ENCODE measurements at regions not wholly inside any gene's neighbourhood (a gene's known extent, or its start where the extent isn't known, plus 50 kb on each side); places are given as distances from the start of the nearest gene placed in this dataset.

- no peak for DNase-seq
Measured at GRCh38 chr13:103250071-103250470, 183.9 kb upstream of the SLC10A2 start.

GRCh38 chr13:103246581-103247200, 180.5 kb upstream of the SLC10A2 start:
- no peak for DNase-seq

- DNase-seq, result no peak
Measured at GRCh38 chr13:103243495-103243894, 177.3 kb upstream of the SLC10A2 start.

- no peak for DNase-seq
Measured at GRCh38 chr13:103238441-103238840, 172.2 kb upstream of the SLC10A2 start.

GRCh38 chr13:103236213-103236612, 170.0 kb upstream of the SLC10A2 start:
- no peak for DNase-seq

- DNase-seq, result no peak
Measured at GRCh38 chr13:103229674-103230073, 163.5 kb upstream of the SLC10A2 start.

GRCh38 chr13:103224804-103225203, 158.6 kb upstream of the SLC10A2 start:
- no peak for DNase-seq

- no peak for DNase-seq
Measured at GRCh38 chr13:103222683-103223082, 156.5 kb upstream of the SLC10A2 start.

- DNase-seq, result no peak
Measured at GRCh38 chr13:103218253-103218652, 152.0 kb upstream of the SLC10A2 start.

GRCh38 chr13:103213152-103213551, 146.9 kb upstream of the SLC10A2 start:
- no peak for DNase-seq

GRCh38 chr13:103210348-103210747, 144.1 kb upstream of the SLC10A2 start:
- DNase-seq, result no peak

GRCh38 chr13:103203735-103204330, 137.6 kb upstream of the SLC10A2 start:
- no peak for DNase-seq

GRCh38 chr13:103200118-103200885, 134.1 kb upstream of the SLC10A2 start:
- DNase-seq, result no peak

- DNase-seq, result no peak
Measured at GRCh38 chr13:103199380-103200088, 133.3 kb upstream of the SLC10A2 start.

GRCh38 chr13:103196356-103196755, 130.1 kb upstream of the SLC10A2 start:
- DNase-seq, result no peak

GRCh38 chr13:103195762-103196161, 129.5 kb upstream of the SLC10A2 start:
- DNase-seq, result no peak

- no peak for DNase-seq
Measured at GRCh38 chr13:103194871-103195270, 128.7 kb upstream of the SLC10A2 start.

GRCh38 chr13:103192511-103193135, 126.4 kb upstream of the SLC10A2 start:
- no peak for DNase-seq

GRCh38 chr13:103190841-103191240, 124.6 kb upstream of the SLC10A2 start:
- no peak for DNase-seq

- DNase-seq, result no peak
Measured at GRCh38 chr13:103188713-103189326, 122.6 kb upstream of the SLC10A2 start.

GRCh38 chr13:103187721-103188156, 121.5 kb upstream of the SLC10A2 start:
- no peak for DNase-seq

- no peak for DNase-seq
Measured at GRCh38 chr13:103184413-103184812, 118.2 kb upstream of the SLC10A2 start.

Data from activated naive CD4-positive, alpha-beta T cell treated with anti-CD3 and anti-CD28 coated beads, Interleukin-2, amount 50 U/mL, for 16 hours (primary cell).